IMR-90 (cell line): ENCODE measurements at regions not wholly inside any gene's neighbourhood (a gene's known extent, or its start where the extent isn't known, plus 50 kb on each side); places are given as distances from the start of the nearest gene placed in this dataset.

Experiments used
- ATAC-seq: fragments of 200-7000 bp; cut with Tn5 transposase; 2 replicates; pipeline ENCODE4 v1.9.1; 2020; ENCODE audit warnings: low read depth, mild to moderate bottlenecking, moderate library complexity
- BruUV-seq: library from RNA; stranded (reverse); fragments of 400-500 nt; replicated peaks from 2 replicates; lab custom pipeline; 2021; lab: Mats Ljungman, UMichigan
- CTCF ChIA-PET: fragments of 300-600 bp; formaldehyde crosslinking; extraction: SDS; loops from one replicate; lab custom pipeline; 2021; ENCODE audit warnings: antibody characterized with exemption; lab: Yijun Ruan, JAX
- POLR2A ChIA-PET: fragments of 300-600 bp; sonication (Branson Sonifier 250); formaldehyde crosslinking; loops from one replicate; lab custom pipeline; 2022; ENCODE audit warnings: antibody characterized with exemption; ENCODE audit not compliant: unreplicated experiment; lab: Charles Lee
- DNase-seq: peaks from one replicate; pipeline ENCODE4 v3.0.0; 2013
- H2AFZ ChIP-seq: replicated peaks from 2 replicates; pipeline ENCODE3; 2013; ENCODE audit warnings: low read length, mild to moderate bottlenecking; ENCODE audit not compliant: poor library complexity
- H2AK5ac ChIP-seq: 2 replicates; pipeline ENCODE4 v1.6.1; 2013; ENCODE audit warnings: low read depth, low read length, inconsistent platforms
- H2AK9ac ChIP-seq: replicated peaks from 2 replicates; pipeline ENCODE3; 2013; ENCODE audit warnings: mild to moderate bottlenecking, low read depth, low read length, moderate library complexity; ENCODE audit not compliant: poor library complexity
- H2BK120ac ChIP-seq: 2 replicates; pipeline ENCODE4 v1.6.1; 2013; ENCODE audit warnings: low read depth, low read length, inconsistent platforms
- H2BK15ac ChIP-seq: 3 replicates; pipeline ENCODE4 v1.6.1; 2013; ENCODE audit warnings: low read depth, low read length, inconsistent platforms
- H2BK20ac ChIP-seq: 2 replicates; pipeline ENCODE4 v1.6.1; 2013; ENCODE audit warnings: low read depth, mild to moderate bottlenecking, inconsistent platforms, low read length, moderate library complexity
- H2BK5ac ChIP-seq: 2 replicates; pipeline ENCODE4 v1.6.1; 2013; ENCODE audit warnings: mild to moderate bottlenecking, low read depth, low read length, inconsistent platforms; ENCODE audit not compliant: poor library complexity, severe bottlenecking
- H3K14ac ChIP-seq: replicated peaks from 2 replicates; pipeline ENCODE4 v1.6.1; 2013; ENCODE audit warnings: low read depth, low read length, inconsistent platforms
- H3K18ac ChIP-seq: 2 replicates; pipeline ENCODE4 v1.6.1; 2013; ENCODE audit warnings: low read depth, low read length, control low read depth
- H3K23ac ChIP-seq: 2 replicates; pipeline ENCODE4 v1.6.1; 2013; ENCODE audit warnings: low read depth, low read length, inconsistent platforms
- H3K27ac ChIP-seq: 2 replicates; pipeline ENCODE4 v1.5.1; 2013; ENCODE audit warnings: mild to moderate bottlenecking, control low read depth, low read length; ENCODE audit not compliant: insufficient read depth
- H3K27me3 ChIP-seq: 2 replicates; pipeline ENCODE4 v1.6.1; 2013; ENCODE audit warnings: low read length; ENCODE audit not compliant: control insufficient read depth, insufficient read depth
- H3K36me3 ChIP-seq: 2 replicates; pipeline ENCODE4 v1.6.1; 2013; ENCODE audit warnings: low read length, mixed read lengths; ENCODE audit not compliant: control insufficient read depth, insufficient read depth
- H3K4ac ChIP-seq: 2 replicates; pipeline ENCODE4 v1.6.1; 2013; ENCODE audit warnings: low read depth, low read length, inconsistent platforms
- H3K4me1 ChIP-seq: 2 replicates; pipeline ENCODE4 v1.6.1; 2013; ENCODE audit warnings: low read length, mixed read lengths; ENCODE audit not compliant: control insufficient read depth, insufficient read depth
- H3K4me2 ChIP-seq: 2 replicates; pipeline ENCODE4 v1.6.1; 2013; ENCODE audit warnings: low read depth, mild to moderate bottlenecking, control low read depth, low read length, moderate library complexity
- H3K4me3 ChIP-seq: 2 replicates; pipeline ENCODE4 v1.5.1; 2013; ENCODE audit warnings: low read depth, mild to moderate bottlenecking, control low read depth, low read length, moderate library complexity; ENCODE audit not compliant: insufficient read depth
- H3K56ac ChIP-seq: 2 replicates; pipeline ENCODE4 v1.6.1; 2013; ENCODE audit warnings: low read length, inconsistent platforms; ENCODE audit not compliant: insufficient read depth; ENCODE audit errors: extremely low read depth
- H3K79me1 ChIP-seq, 2 experiments: 2 replicates each; pipeline ENCODE4 v1.6.1; 2013; ENCODE audit warnings: low read length in 2 of 2, inconsistent platforms in 1 of 2, low read depth in 1 of 2
- H3K9ac ChIP-seq: 2 replicates; pipeline ENCODE4 v1.6.1; 2013; ENCODE audit warnings: low read depth, low read length, control low read depth
- H3K9me1 ChIP-seq: 2 replicates; pipeline ENCODE4 v1.6.1; 2013; ENCODE audit warnings: low read length, inconsistent platforms; ENCODE audit not compliant: insufficient read depth
- H3K9me3 ChIP-seq: 2 replicates; pipeline ENCODE4 v1.6.1; 2013; ENCODE audit warnings: low read length; ENCODE audit not compliant: control insufficient read depth, insufficient read depth
- H4K20me1 ChIP-seq: 2 replicates; pipeline ENCODE4 v1.6.1; 2013; ENCODE audit warnings: low read length, inconsistent platforms; ENCODE audit not compliant: insufficient read depth
- H4K5ac ChIP-seq: 2 replicates; pipeline ENCODE4 v1.6.1; 2013; ENCODE audit warnings: mild to moderate bottlenecking, low read depth, low read length, control low read depth
- H4K8ac ChIP-seq, 2 experiments: 2 replicates each; pipeline ENCODE4 v1.6.1; 2013; ENCODE audit warnings: low read depth in 2 of 2, low read length in 2 of 2, control low read depth in 1 of 2, inconsistent platforms in 1 of 2
- H4K91ac ChIP-seq: 2 replicates; pipeline ENCODE4 v1.6.1; 2013; ENCODE audit warnings: low read depth, low read length, inconsistent platforms; ENCODE audit not compliant: insufficient read depth
- FOS ChIP-seq: fragments of 150-350 bp; IDR thresholded peaks from 2 replicates; pipeline ENCODE4 v1.6.1; 2016; ENCODE audit warnings: low read depth, low read length
- POLR2A ChIP-seq: IDR thresholded peaks from 2 replicates; pipeline ENCODE4 v1.6.1; 2012; ENCODE audit warnings: mild to moderate bottlenecking, low read depth, low read length
- RAD21 ChIP-seq: IDR thresholded peaks from 2 replicates; pipeline ENCODE4 v1.6.1; 2012; ENCODE audit warnings: low read length, improper control_type of control experiment
- WGBS, 2 experiments: methylation state at CpG; one replicate each; pipeline versions ENCODE4 v1.1.5 to v1.1.7; 2013; ENCODE audit warnings: missing lambda C conversion rate in 2 of 2; ENCODE audit not compliant: insufficient read length in 1 of 2; ENCODE audit errors: extremely low coverage in 2 of 2; 5-methylcytosine and 5-hydroxymethylcytosine counted together
- dilution Hi-C: fragments of 300-500 bp; cut with HindIII; formaldehyde crosslinking; loops from one replicate; pipeline ENCODE4 v1.14.3; 2018; ENCODE audit warnings: low sequenced_read_pairs; ENCODE audit not compliant: unreplicated experiment
- in situ Hi-C: fragments of 300-500 bp; cut with MboI; formaldehyde crosslinking; loops from 3 replicates; pipeline ENCODE4 v1.14.3; 2019; ENCODE audit warnings: low sequenced_read_pairs, inconsistent platforms, mixed read lengths
- intact Hi-C: fragments of 100-400 bp; cut with micrococcal nuclease; formaldehyde crosslinking; loops from 2 replicates; pipeline ENCODE4 v1.10.0; 2022
- TF ChIP-seq, protein P1 (sequence below): fragments of 150-350 bp; IDR thresholded peaks from 2 replicates; pipeline ENCODE4 v1.6.1; 2016; ENCODE audit warnings: low read depth, mild to moderate bottlenecking, low read length, moderate library complexity, borderline replicate concordance
- TF ChIP-seq, protein P2 (sequence below): fragments of 150-350 bp; IDR thresholded peaks from 2 replicates; pipeline ENCODE4 v1.6.1; 2017; ENCODE audit warnings: mild to moderate bottlenecking, antibody characterized with exemption, low read length, low read depth
- TF ChIP-seq, protein P3 (sequence below): conservative IDR thresholded peaks from 2 replicates; pipeline ENCODE4 v1.5.1; 2012; ENCODE audit warnings: mild to moderate bottlenecking, low read depth, low read length, improper control_type of control experiment

DNA sequence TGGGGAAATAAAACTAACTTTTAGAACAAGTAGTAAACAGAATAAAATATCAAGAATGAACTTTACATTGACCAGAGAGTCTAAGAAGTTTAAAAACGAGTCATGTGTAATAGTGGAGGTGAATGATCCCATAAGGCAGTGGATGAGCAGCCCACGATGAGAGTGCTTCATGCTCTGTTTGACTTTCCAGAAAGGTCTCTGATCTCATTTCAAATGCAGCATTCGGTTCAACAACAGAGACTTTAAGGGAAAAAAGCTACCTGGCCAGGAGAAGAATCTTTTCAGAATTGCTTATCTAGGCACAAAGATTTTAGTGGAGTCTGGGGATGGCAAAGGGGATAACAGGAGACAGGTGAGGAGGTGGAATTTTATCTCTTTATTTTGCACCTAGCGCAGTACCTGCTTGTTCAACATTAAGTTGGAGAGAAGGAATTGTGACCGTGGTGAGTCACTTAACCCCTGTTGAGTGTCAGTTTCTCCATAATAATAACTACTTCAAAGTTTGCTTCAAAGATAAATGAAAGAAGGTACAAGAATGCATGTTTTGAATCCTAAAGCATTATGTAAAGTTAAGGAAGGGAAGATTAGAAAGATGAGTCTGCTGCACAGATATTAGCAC lies 94.9 kb upstream of the KIF26B start:
- Histone ChIP-seq H3K4ac (no peak overlapping the region), H3K14ac (no peak overlapping the region), H2BK120ac (no peak overlapping the region), H4K5ac (no peak overlapping the region), H3K9me1 (no peaks in the 10 kb centered on the region), H3K56ac (no peak overlapping the region), H3K18ac (no peak overlapping the region), H2AK9ac (no peak overlapping the region), H3K23ac (no peak overlapping the region), H3K27ac (no peak overlapping the region), H3K36me3 (no peaks in the 10 kb centered on the region), H3K9me3 (no peaks in the 10 kb centered on the region), H2AFZ (no peak overlapping the region), H3K4me3 (no peak overlapping the region), H2BK20ac (no peak overlapping the region), H4K8ac (no peak overlapping the region), H4K20me1 (no peaks in the 10 kb centered on the region), H4K91ac (no peak overlapping the region), H2BK15ac (no peak overlapping the region), H3K4me1 (no peaks in the 10 kb centered on the region), H2AK5ac (no peak overlapping the region), H2BK5ac (no peak overlapping the region), H3K27me3 (no peaks in the 10 kb centered on the region), H3K9ac (no peak overlapping the region), H3K79me1 (no peaks in the 10 kb centered on the region), H3K4me2 (no peak overlapping the region)
- ATAC-seq (no peak), DNase-seq (no peak)
- WGBS, 2 experiments = 80% methylated on average over 1 of the region's 5 CpGs; no CpG with 5 or more reads in 1 of the 2 experiments
- no TSS peak for BruUV-seq
- no peak for TF ChIP-seq POLR2A
- no peak for TF ChIP-seq FOS
- TF ChIP-seq, protein P1, sequence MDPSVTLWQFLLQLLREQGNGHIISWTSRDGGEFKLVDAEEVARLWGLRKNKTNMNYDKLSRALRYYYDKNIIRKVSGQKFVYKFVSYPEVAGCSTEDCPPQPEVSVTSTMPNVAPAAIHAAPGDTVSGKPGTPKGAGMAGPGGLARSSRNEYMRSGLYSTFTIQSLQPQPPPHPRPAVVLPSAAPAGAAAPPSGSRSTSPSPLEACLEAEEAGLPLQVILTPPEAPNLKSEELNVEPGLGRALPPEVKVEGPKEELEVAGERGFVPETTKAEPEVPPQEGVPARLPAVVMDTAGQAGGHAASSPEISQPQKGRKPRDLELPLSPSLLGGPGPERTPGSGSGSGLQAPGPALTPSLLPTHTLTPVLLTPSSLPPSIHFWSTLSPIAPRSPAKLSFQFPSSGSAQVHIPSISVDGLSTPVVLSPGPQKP = no peak
- TF ChIP-seq, protein P2, sequence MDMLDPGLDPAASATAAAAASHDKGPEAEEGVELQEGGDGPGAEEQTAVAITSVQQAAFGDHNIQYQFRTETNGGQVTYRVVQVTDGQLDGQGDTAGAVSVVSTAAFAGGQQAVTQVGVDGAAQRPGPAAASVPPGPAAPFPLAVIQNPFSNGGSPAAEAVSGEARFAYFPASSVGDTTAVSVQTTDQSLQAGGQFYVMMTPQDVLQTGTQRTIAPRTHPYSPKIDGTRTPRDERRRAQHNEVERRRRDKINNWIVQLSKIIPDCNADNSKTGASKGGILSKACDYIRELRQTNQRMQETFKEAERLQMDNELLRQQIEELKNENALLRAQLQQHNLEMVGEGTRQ = no peak
- TF ChIP-seq, protein P3, sequence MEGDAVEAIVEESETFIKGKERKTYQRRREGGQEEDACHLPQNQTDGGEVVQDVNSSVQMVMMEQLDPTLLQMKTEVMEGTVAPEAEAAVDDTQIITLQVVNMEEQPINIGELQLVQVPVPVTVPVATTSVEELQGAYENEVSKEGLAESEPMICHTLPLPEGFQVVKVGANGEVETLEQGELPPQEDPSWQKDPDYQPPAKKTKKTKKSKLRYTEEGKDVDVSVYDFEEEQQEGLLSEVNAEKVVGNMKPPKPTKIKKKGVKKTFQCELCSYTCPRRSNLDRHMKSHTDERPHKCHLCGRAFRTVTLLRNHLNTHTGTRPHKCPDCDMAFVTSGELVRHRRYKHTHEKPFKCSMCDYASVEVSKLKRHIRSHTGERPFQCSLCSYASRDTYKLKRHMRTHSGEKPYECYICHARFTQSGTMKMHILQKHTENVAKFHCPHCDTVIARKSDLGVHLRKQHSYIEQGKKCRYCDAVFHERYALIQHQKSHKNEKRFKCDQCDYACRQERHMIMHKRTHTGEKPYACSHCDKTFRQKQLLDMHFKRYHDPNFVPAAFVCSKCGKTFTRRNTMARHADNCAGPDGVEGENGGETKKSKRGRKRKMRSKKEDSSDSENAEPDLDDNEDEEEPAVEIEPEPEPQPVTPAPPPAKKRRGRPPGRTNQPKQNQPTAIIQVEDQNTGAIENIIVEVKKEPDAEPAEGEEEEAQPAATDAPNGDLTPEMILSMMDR = no peak
- TF ChIP-seq RAD21 = no peak
- ChIA-PET CTCF (interaction anchor here (0.8 to 2.2 kb wide), 4 partner anchors 9 to 96 kb away, joined by 3 to 9 read pairs (median 3); no protein-coding TSS in a partner anchor), POLR2A (no interaction called here)
- in situ Hi-C loops = no loop called here
- intact Hi-C loops = no loop called here
- dilution Hi-C loops = no loop called here
